ENCODE measurements at regions not wholly inside any gene's neighbourhood (a gene's known extent, or its start where the extent isn't known, plus 50 kb on each side); places are given as distances from the start of the nearest gene placed in this dataset.
A peak's percentile ranks its signal among the peaks of the same experiment; 100 is the strongest.
"Not testable (repeated sequence)": the region's sequence is repeated elsewhere in the genome, so short reads cannot be mapped to it uniquely, and the experiment has no call there.

GRCh38 chr20:41716436-41716835 is 98.3 kb upstream of the CHD6 start:
- DNase-seq: no peak

GRCh38 chr20:41715526-41715925 is 97.3 kb upstream of the CHD6 start:
- no peak for DNase-seq

DNA sequence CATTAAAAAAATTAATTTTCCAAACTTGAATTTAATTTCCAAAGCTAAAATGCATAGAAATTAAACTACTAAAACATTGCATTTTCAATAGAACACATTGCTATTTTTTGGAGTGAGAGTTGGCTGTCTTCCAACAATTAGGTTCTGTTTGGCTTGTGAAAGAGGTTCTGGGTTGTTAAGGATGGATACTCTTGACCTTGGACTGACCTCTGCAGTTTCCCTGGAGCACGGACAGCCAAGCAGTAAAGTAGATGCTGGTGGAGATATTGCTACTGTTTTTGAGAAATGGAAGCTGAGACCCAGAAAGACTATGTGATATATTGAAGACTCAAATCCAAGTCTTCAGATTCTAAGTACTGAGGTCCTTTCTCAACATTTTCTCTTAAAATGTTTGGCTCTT is 95.9 kb upstream of the CHD6 start:
- DNase-seq: no peak

- no peak for DNase-seq
Measured at GRCh38 chr20:41704896-41705295, 86.7 kb upstream of the CHD6 start.

- DNase-seq: no peak
Measured at GRCh38 chr20:41702647-41703046, 84.5 kb upstream of the CHD6 start.

DNA sequence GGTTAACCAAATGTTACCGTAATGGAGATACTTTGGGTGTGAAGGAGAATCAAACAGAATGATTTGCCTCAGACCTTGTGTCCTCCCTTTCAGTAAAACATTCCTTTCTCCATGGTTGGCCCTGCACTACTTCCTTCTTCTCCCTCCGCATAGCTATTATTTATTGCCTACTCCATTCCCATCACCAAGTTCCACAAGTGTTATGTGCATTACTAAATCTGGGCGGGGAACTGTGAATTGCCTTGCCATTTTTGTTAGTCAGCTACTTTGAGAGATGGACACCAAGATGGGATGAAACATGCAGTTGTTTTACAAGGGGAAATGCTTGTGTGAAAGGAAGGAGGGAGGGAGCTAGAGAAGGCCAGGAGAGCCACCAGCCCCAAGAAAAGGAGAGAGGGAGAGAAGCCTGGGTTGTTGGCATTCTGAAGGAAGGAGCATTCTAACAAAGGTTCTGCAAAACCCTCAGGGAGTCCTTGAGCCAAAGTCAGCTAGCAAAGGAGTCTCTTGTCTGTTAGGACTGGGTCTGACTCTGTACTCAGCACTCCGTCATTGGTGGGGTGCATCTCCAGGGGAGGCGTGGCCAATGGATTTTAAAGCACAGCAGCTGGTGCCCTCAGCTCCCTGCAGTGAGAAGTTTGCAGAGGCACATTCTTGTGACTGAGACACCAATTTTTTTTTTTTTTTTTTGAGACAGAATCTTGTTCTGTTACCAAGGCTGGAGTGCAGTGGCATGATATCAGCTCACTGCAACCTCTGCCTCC is 83.6 kb upstream of the CHD6 start:
- DNase-seq: no peak

GRCh38 chr20:41699673-41700072 is 81.5 kb upstream of the CHD6 start:
- DNase-seq: not testable (repeated sequence)

GRCh38 chr20:41697861-41698559 is 79.8 kb upstream of the CHD6 start:
- peak in 1 of 5 experiments; percentile 38 for DNase-seq

DNA sequence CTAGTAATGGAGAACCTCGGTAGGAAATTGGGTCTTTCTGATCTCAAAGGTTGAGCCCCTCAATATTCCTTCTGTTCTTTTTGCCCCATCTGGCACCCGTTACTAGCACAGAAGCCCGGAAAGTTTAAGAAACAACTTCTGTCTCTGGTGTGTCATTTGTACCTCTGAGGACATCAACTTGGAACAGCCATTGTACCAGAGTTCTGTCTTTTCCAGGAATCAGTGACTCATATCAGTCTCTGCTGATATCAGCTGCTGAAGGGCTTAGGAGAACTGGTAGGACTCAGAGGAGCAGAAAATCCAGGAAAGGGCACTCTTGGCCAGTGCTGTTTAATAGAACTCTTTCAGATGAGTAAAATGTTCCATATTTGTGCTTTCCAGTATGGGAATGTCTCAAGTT is 78.3 kb upstream of the CHD6 start:
- no peak for DNase-seq

- no peak for DNase-seq
Measured at GRCh38 chr20:41694796-41695195, 76.6 kb upstream of the CHD6 start.

GRCh38 chr20:41693136-41693979 is 75.2 kb upstream of the CHD6 start:
- peak; percentile 31 to 96 (median 70) for DNase-seq

DNA sequence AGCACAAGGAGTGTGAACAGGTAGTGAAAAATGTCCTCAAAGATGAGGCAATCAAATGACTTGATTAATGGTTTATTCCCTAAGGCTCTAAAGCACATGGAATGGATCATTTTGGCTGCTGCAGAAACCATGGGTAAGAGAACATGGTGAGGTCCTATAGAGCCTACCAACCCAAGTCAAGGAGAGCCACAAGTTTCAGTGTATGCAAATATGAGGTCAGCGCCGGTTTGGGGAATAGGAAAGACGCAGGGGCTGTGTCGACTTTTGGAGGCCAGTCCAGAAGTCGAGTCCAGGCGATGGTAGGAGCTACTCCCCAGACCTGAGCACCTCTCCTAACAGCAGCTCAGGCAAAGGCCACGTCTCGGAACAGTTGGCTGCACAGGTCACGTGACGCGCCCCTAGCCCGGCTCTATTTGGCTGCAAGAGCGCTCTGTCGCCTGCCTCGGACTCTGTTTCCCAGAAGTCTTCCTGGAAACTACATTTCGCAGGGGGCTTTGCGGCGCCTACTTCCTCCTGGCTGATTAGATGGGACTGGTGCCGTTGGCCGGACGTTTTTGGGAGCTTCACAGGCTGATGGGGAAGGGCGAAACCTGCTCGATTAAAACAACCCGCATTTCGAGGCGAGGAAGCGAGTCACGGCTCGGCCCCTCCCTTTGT is 74.4 kb upstream of the CHD6 start:
- DNase-seq: peak; percentile 38 to 90 (median 60)

DNA sequence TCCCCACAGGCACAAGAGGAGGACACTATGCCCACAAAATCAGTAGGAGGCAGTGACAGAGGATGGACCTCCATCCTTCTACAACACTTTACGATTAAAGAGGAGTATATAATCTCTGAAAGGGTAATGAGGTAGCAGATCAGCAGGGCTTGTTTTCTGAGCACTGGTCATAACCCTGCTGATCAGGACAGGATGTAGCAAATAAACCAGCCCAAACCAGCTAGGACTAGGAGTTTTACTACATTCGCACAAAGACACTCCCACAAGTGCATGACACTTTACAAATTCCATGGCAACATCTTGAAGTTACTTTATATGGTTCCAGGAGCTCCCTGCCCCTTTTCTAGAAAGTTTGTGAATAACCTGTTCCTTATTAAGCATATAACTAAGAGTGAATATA is 73.3 kb upstream of the CHD6 start:
- DNase-seq: no peak

DNA sequence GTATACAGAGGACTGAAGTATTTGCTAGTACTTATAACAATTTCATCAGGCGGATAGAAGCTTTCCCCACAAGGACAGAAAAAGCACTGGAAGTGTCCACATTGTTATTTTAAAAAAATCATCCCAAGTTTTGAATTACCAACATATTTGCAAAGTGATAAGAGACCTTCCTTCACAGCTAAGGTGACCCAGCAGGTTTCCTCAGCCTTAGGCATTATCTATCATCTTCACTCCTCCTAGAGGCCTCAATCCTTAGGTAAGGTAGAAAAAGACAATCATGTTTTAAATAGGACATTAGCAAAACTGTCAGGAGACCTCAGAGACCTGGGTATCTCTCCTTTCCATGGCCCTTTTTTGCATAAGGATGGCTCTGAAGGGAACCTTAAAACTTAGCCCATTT is 72.5 kb upstream of the CHD6 start:
- no peak for DNase-seq

GRCh38 chr20:41686961-41687360 is 68.8 kb upstream of the CHD6 start:
- no peak for DNase-seq

DNA sequence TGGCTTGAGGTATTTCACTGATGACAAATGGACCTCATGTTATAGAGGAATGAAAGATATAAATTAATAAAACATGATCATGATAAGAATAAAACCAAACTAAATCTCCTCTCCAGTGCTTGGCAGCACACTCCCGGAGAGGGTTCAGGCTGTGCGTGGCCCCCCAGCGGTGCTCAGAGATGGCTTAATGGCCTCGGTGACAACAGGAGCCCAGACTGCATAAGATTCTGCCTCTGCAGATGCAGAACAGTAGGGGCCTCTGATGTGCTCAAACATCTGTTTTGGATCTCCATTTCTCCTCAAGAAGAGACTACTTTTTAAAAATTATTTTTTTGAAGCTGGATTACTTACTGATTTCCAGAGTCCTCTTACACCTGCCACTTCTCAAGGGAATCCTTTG is 67.0 kb upstream of the CHD6 start:
- not testable (repeated sequence) for DNase-seq

- no peak for DNase-seq
Measured at GRCh38 chr20:41678799-41679198, 60.6 kb upstream of the CHD6 start.

- no peak for DNase-seq
Measured at GRCh38 chr20:41672282-41672681, 54.1 kb upstream of the CHD6 start.

GRCh38 chr20:41671143-41671542 is 53.0 kb upstream of the CHD6 start:
- no peak for DNase-seq

GRCh38 chr20:41670631-41671030 is 52.5 kb upstream of the CHD6 start:
- DNase-seq: no peak

DNA sequence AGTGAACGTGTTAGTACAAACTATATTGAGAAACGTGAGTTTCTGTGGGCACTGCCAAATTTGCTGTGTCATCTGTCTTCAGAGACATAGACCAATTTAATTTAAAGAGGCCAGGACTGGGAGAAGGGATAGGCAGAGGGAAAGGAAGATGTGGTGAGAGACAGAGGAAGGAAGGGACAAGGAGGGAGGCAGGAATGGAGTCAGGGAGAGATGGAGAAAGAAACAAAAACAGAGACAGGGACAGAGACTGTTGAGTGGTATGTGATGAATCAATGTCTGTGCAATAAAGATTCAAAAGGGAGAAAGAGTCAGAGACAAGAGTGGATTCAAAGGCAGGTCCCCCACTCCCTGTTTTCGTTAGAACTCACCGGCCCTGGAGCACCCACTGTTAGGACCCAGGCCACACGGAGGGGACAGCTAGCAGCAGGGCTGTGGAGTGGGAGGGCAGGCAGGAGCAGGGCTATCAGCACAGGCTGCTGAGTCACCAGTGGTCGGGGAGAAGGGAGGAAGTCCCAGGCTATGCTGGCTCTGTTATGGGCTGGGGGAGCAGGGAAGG is 51.6 kb upstream of the CHD6 start:
- DNase-seq: no peak

DNA sequence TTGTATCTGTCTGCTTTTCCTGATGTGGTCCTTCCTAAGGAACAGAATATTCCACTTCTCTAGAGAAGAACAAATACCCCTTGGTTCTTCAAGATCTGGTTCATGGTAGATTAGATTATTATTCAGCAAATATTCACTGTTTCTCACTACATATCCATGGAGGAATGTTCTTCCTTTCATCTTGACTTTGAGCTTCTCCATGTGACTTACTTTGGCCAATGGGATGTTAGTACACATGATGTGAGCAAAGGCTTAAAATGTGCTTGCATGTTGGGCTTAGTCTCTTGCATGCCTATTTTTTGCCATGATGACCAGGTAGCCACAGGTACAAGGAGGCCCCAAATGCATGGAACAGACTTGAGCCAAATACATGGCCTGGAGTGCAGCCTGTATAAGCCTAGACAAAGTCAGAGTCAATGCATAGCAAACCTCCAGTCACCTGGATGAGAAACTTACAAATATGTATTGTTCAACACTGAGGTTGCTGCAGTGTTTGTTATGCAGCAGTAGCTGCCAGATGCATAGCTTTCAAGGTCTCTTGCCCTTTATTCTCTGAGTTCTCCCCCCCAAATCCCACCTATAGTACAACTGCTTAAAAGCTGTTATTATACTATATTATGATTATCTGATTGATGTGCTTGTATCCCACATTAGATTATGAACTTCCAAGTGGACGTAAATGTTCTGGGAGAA is 50.0 kb upstream of the CHD6 start:
- no peak for DNase-seq

Measured in T-helper 2 cell (primary cell).